NOMO-1 treated with dmso at 0.1 percent for 144 hours (cell line): ENCODE measurements at regions not wholly inside any gene's neighbourhood (a gene's known extent, or its start where the extent isn't known, plus 50 kb on each side); places are given as distances from the start of the nearest gene placed in this dataset.

Experiments used
- DNase-seq: peaks from one replicate; lab custom pipeline; 2025; ENCODE audit not compliant: unreplicated experiment; lab: John Stamatoyannopoulos, UW

GRCh38 chr5:87099968-87100367 is 167.7 kb upstream of the RASA1 start:
- no peak for DNase-seq

GRCh38 chr5:87101321-87101720 is 166.4 kb upstream of the RASA1 start:
- DNase-seq, result no peak

GRCh38 chr5:87102841-87103240 is 164.8 kb upstream of the RASA1 start:
- no peak for DNase-seq

- no peak for DNase-seq
Measured at GRCh38 chr5:87103616-87104287, 163.9 kb upstream of the RASA1 start.

- no peak for DNase-seq
Measured at GRCh38 chr5:87105577-87105976, 162.1 kb upstream of the RASA1 start.

- no peak for DNase-seq
Measured at GRCh38 chr5:87109746-87110145, 157.9 kb upstream of the RASA1 start.

- no peak for DNase-seq
Measured at GRCh38 chr5:87110721-87111120, 157.0 kb upstream of the RASA1 start.

GRCh38 chr5:87113861-87114260 is 153.8 kb upstream of the RASA1 start:
- no peak for DNase-seq

- DNase-seq, result no peak
Measured at GRCh38 chr5:87114631-87115030, 153.1 kb upstream of the RASA1 start.

- no peak for DNase-seq
Measured at GRCh38 chr5:87115839-87116364, 151.8 kb upstream of the RASA1 start.

- no peak for DNase-seq
Measured at GRCh38 chr5:87116825-87117512, 150.7 kb upstream of the RASA1 start.

GRCh38 chr5:87119588-87119987 is 148.1 kb upstream of the RASA1 start:
- DNase-seq, result no peak

GRCh38 chr5:87120518-87121303 is 147.0 kb upstream of the RASA1 start:
- DNase-seq, result no peak

- DNase-seq, result peak; percentile 75
Measured at GRCh38 chr5:87121304-87122150, 146.2 kb upstream of the RASA1 start.

GRCh38 chr5:87122151-87122977 is 145.3 kb upstream of the RASA1 start:
- no peak for DNase-seq

GRCh38 chr5:87125766-87126165 is 141.9 kb upstream of the RASA1 start:
- DNase-seq, result no peak

- no peak for DNase-seq
Measured at GRCh38 chr5:87126869-87127268, 140.8 kb upstream of the RASA1 start.

- DNase-seq, result no peak
Measured at GRCh38 chr5:87127426-87127825, 140.3 kb upstream of the RASA1 start.

GRCh38 chr5:87127956-87128687 is 139.6 kb upstream of the RASA1 start:
- no peak for DNase-seq
